ENCODE measurements at regions not wholly inside any gene's neighbourhood (a gene's known extent, or its start where the extent isn't known, plus 50 kb on each side); places are given as distances from the start of the nearest gene placed in this dataset.
A peak's percentile ranks its signal among the peaks of the same experiment; 100 is the strongest.

GRCh38 chr4:186826006-186826405, 102.3 kb upstream of the FAT1 start:
- TF ChIP-seq CTCF (IDR thresholded peaks at IDR 0.05; ENCODE audit: insufficient read depth, low read length) = no peak
- H3K4me3 ChIP-seq (ENCODE audit: low read depth, low read length) = no peak overlapping the region

DNA sequence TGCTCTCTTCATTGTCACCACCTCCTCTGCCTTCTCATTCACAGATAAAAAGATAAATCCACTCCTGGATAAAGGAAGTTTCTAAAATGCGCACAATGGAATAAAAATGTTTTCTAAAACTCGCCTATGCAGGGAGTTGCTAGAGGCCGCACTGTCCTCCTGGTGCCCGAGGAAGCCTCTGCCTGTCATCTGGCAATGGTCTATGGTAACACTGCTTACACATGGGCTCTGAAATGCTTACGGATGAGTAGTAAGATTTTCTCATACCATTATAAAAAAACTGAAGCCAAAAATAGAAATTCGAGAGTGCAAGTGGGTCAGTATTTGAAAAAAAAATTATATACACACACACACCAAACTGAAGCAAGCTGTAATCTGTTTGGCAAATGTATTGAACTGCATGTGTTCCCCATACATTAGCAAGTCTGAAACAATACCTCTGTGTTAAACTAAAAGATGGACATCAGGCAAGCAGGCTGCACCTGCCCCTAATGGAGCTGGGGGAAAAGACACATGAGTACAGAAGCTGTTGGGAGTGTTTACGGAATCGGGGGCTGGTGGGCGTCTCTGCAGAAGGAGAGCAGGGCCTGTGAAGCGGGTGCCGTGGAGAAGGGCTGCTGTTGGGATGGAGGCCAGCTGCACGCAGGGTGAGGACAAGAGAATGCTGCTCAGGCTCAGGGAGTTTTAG, 103.3 kb upstream of the FAT1 start:
- no peak for DNase-seq (ENCODE audit: low read depth)
- TF ChIP-seq CTCF (IDR thresholded peaks at IDR 0.05; ENCODE audit: insufficient read depth, low read length) = no peak
- H3K4me3 ChIP-seq (ENCODE audit: low read depth, low read length) = no peak overlapping the region

More at GRCh38 chr4:186826006-186826405, 102.3 kb upstream of the FAT1 start:
- DNase-seq (ENCODE audit: low read depth) = no peak

- no peak overlapping the region for H3K4me3 ChIP-seq (ENCODE audit: low read depth, low read length)
- DNase-seq (ENCODE audit: low read depth) = no peak
- TF ChIP-seq CTCF (IDR thresholded peaks at IDR 0.05; ENCODE audit: insufficient read depth, low read length) = no peak
Observed at GRCh38 chr4:186827534-186827897, 103.9 kb upstream of the FAT1 start.

GRCh38 chr4:186829097-186829496, 105.4 kb upstream of the FAT1 start:
- no peak overlapping the region for H3K4me3 ChIP-seq (ENCODE audit: low read depth, low read length)
- TF ChIP-seq CTCF (IDR thresholded peaks at IDR 0.05; ENCODE audit: insufficient read depth, low read length) = no peak
- no peak for DNase-seq (ENCODE audit: low read depth)

DNA sequence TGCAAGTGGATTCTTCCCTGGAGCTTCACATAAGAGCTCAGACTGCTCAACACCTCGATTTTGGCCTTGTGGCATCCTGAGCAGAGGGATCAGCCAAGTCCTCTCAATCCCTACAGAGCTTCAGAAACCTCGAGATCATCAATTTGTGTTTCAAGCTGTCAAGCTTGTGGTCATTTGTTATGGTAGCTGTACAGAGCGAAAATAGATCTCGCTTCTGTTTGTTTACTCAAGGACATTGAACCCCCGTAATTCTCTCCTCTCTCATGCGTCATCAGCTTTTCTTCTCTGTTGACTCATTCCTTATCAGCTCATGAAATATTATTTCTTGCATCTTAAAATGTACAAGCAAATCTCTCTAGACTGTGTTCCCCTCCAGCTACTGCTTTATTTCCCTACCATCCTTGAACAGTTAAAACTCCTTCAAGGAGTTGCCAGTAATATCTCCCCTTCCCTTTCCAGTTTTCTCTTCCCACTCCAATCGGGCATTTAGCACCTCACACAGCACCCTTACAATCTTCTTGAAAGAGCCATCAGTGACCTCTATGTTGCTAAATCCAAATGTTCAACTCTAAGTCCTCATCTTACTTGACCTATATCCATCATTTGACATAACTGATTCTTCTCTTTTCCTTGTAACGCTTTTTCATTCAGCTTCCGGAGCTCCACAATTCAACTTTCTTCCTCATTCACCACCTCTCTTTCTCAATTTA, 106.2 kb upstream of the FAT1 start:
- no peak overlapping the region for H3K4me3 ChIP-seq (ENCODE audit: low read depth, low read length)
- no peak for TF ChIP-seq CTCF (IDR thresholded peaks at IDR 0.05; ENCODE audit: insufficient read depth, low read length)
- DNase-seq (ENCODE audit: low read depth) = peak; percentile 77

GRCh38 chr4:186831574-186831973, 107.9 kb upstream of the FAT1 start:
- no peak for TF ChIP-seq CTCF (IDR thresholded peaks at IDR 0.05; ENCODE audit: insufficient read depth, low read length)
- H3K4me3 ChIP-seq (ENCODE audit: low read depth, low read length) = no peak overlapping the region
- DNase-seq (ENCODE audit: low read depth) = no peak
